ENCODE measurements at regions not wholly inside any gene's neighbourhood (a gene's known extent, or its start where the extent isn't known, plus 50 kb on each side); places are given as distances from the start of the nearest gene placed in this dataset.

DNA sequence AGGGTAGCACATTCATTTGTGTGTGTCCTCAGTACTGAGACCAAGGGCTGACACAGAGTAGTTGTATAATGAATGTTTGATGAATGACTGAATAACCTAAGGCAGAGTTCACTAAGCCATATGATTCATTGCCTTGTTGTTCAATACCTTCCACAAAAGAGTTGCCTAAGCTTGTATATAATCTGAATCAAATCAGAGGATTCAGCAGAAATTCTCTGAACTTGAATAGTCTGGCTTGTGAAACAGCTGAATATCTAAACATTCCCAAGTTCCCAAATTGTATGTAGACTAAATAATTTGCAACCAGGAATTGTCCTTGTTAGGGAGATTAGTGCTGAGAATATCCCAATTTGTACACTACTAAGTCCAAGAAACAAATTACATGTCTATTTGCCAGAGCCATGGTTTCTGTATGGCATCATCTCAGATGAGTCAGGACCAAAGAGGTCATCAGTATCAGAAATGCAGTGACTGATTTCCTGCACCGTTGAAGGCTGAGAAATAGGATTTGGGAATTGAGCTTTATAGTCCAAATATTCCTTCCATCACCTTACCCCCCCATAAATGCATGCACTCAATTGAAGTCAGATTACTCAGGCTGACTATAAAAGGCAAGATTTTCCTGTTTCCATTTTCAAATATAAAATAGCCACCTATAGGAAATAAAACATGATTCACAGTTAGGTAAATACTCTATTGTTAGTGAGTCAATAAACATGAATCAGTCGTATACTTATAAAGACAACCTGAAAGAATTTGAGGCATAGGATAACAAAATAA lies 168.7 kb downstream of the PHLDA1 start:
- TF ChIP-seq TAF1 (IDR thresholded peaks at IDR 0.05; ENCODE audit: borderline replicate concordance, insufficient read depth, low read length) (no peak), POLR2AphosphoS5 (IDR thresholded peaks at IDR 0.05; ENCODE audit: low read depth, low read length) (no peak), REST (IDR thresholded peaks at IDR 0.05; ENCODE audit: insufficient read depth in 1 of 2, low read depth in 2 of 2, low read length in 2 of 2) (no peak), SIN3A (IDR thresholded peaks at IDR 0.05; ENCODE audit: borderline replicate concordance, insufficient read depth, low read length) (no peak), FOXP2 (optimal IDR thresholded peaks at IDR 0.05; ENCODE audit: borderline replicate concordance, extremely low read depth, extremely low read length, insufficient read depth) (no peak)

Measured in PFSK-1 (cell line).